ENCODE measurements at regions not wholly inside any gene's neighbourhood (a gene's known extent, or its start where the extent isn't known, plus 50 kb on each side); places are given as distances from the start of the nearest gene placed in this dataset.
A peak's percentile ranks its signal among the peaks of the same experiment; 100 is the strongest.
"Not testable (repeated sequence)": the region's sequence is repeated elsewhere in the genome, so short reads cannot be mapped to it uniquely, and the experiment has no call there.

DNA sequence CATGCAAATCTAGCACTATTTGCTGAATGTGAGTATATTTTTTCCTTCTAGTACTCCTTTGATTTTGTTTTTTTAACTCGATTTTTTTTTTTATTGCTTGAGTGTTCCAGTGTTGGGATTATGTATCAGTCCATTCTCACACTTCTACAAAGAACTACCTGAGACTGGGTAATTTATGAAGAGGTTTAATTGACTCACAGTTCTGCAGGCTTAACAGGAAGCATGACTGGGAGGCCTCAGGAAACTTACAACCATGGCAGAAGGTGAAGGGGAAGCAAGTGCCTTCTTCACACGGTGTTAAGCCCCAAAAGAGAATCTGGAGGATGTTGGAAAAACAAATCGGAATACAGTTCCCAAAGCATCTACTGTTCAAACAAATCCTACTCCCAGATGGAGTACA lies 69.1 kb downstream of the ZNF518B start:
- H3K27ac ChIP-seq; DNase-seq (ENCODE audit: low spot score); POLR2A ChIA-PET (ENCODE audit: low non-redundant PET); CTCF ChIA-PET: not testable (repeated sequence)

GRCh38 chr4:10385994-10386394 lies 71.2 kb downstream of the ZNF518B start:
- TF ChIP-seq CTCF (conservative IDR thresholded peaks at IDR 0.05; ENCODE audit: low read depth): no peak
- ChIA-PET CTCF (no interaction called here), POLR2A (ENCODE audit: low non-redundant PET) (no interaction called here)
- no peak for DNase-seq (ENCODE audit: low spot score)
- no peak overlapping the region for H3K27ac ChIP-seq

GRCh38 chr4:10384974-10385373 lies 72.3 kb downstream of the ZNF518B start:
- H3K27ac ChIP-seq: no peak overlapping the region
- CTCF ChIA-PET: no interaction called here
- POLR2A ChIA-PET (ENCODE audit: low non-redundant PET): no interaction called here
- TF ChIP-seq CTCF (conservative IDR thresholded peaks at IDR 0.05; ENCODE audit: low read depth): no peak
- DNase-seq (ENCODE audit: low spot score): peak; percentile 4

DNA sequence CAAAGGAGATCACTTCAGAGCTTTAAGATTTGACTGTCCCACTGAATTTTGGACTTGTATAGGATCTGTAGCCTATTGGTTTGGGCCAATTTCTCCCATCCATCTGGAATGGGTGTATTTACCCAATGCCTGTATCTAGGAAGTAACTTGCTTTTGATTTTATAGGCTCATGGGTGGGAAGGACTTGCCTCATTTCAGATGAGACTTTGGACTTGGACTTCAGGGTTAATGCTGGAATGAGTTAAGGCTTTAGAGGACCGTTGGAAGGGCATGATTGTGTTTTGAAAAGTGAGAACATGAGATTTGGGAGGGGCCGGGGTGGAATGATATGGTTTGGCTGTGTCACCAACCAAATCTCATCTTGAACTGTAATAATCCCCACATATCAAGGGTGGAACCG lies 73.8 kb downstream of the ZNF518B start:
- ChIA-PET POLR2A (ENCODE audit: low non-redundant PET) (no interaction called here), CTCF (no interaction called here)
- H3K27ac ChIP-seq: no peak overlapping the region
- no peak for DNase-seq (ENCODE audit: low spot score)
- no peak for TF ChIP-seq CTCF (conservative IDR thresholded peaks at IDR 0.05; ENCODE audit: low read depth)

- CTCF ChIA-PET; POLR2A ChIA-PET (ENCODE audit: low non-redundant PET); DNase-seq (ENCODE audit: low spot score); H3K27ac ChIP-seq: not testable (repeated sequence)
Measured at GRCh38 chr4:10382171-10382570, 75.1 kb downstream of the ZNF518B start.

DNA sequence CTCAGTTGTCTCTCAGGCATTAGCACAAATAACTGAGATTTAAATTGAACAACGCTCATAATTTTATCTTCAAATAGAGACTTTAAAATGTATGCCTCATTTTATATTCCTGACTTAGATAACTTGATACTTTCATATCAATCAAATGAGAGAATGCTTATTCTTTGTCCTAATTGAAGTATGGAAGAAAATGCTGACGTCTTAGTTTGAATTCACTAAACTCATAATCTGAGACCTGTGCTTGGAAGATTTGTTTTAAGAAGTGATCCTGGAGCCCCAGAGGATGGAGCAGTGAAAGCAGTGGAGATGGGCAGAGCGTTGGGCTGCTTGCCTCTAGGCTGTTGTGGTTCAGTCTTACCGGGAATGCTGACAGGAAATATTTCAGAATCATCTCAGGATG lies 76.1 kb downstream of the ZNF518B start:
- TF ChIP-seq CTCF (conservative IDR thresholded peaks at IDR 0.05; ENCODE audit: low read depth): no peak
- ChIA-PET POLR2A (ENCODE audit: low non-redundant PET) (no interaction called here), CTCF (no interaction called here)

GRCh38 chr4:10380735-10381134 lies 76.5 kb downstream of the ZNF518B start:
- no peak overlapping the region for H3K27ac ChIP-seq
- no peak for TF ChIP-seq CTCF (conservative IDR thresholded peaks at IDR 0.05; ENCODE audit: low read depth)
- DNase-seq (ENCODE audit: low spot score): no peak
- POLR2A ChIA-PET (ENCODE audit: low non-redundant PET): no interaction called here
- CTCF ChIA-PET: no interaction called here

More for the DNA sequence above, 76.1 kb downstream of the ZNF518B start:
- no peak for DNase-seq (ENCODE audit: low spot score)
- H3K27ac ChIP-seq: no peak overlapping the region

- H3K27ac ChIP-seq: no peak overlapping the region
- ChIA-PET POLR2A (ENCODE audit: low non-redundant PET) (no interaction called here), CTCF (no interaction called here)
- no peak for TF ChIP-seq CTCF (conservative IDR thresholded peaks at IDR 0.05; ENCODE audit: low read depth)
- DNase-seq (ENCODE audit: low spot score): no peak
Measured at GRCh38 chr4:10371869-10372471, 85.3 kb downstream of the ZNF518B start.
